SW 1271 (cell line): ENCODE measurements at regions not wholly inside any gene's neighbourhood (a gene's known extent, or its start where the extent isn't known, plus 50 kb on each side); places are given as distances from the start of the nearest gene placed in this dataset.

Source experiments
- DNase-seq, 2 experiments: peaks; one replicate each; lab custom pipeline; 2025; lab: John Stamatoyannopoulos, UW

DNA sequence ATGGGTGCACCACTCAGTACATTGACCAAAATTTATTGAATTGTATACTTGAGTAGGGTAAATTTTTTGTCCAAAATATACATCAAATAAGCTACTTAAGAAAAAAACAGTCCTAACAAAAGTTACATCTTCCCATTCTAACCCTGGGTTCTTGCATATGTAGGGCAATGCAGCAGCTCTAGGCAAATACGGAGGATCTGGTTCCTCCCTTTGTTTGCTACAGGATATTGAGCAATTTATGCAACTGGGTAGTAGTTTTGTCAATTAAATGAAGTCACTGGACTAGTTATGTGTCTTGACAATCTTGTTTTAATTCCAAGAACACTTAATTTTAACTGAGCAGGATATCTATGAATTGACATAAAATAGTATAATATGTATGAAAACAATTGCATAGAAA is 1507.2 kb upstream of the PIK3C3 start:
- no peak for DNase-seq

DNA sequence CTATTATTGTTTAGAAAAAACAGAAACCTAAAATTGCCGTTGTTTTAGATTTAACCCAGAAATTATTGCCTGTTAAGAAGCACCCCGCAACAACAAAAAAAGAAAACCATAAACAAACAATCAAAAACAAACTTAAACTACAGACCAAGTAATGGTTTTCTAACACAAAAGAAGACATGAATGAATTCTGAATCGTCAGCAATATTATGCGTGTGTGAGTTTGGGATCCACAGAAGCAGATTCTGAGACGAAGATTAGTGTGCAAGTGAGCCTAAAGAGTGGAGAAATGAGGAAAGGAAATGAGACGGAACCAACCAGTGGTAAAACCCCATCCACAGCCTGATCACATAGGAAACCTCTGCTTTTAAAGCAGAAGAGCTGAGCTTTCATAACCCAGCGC is 1514.9 kb upstream of the PIK3C3 start:
- no peak for DNase-seq

DNA sequence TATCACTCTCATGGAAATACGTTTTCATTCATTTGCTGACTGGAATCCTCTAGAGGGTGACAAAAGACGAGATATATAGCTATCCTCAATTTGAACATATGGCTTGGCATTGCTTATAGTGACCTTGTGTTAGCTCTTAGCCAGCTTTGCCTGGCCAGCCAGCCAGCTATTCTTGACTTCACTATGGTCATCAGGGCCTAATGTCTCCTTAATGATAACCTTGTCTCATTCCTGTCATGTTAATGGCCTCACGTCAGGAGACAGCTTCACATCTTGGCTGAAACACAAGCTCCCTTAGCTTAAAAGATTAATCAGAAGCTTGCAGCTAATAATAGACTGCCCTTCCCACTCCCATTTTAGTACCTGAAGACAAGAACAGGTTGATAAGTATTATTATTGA is 1517.5 kb upstream of the PIK3C3 start:
- no peak for DNase-seq

DNA sequence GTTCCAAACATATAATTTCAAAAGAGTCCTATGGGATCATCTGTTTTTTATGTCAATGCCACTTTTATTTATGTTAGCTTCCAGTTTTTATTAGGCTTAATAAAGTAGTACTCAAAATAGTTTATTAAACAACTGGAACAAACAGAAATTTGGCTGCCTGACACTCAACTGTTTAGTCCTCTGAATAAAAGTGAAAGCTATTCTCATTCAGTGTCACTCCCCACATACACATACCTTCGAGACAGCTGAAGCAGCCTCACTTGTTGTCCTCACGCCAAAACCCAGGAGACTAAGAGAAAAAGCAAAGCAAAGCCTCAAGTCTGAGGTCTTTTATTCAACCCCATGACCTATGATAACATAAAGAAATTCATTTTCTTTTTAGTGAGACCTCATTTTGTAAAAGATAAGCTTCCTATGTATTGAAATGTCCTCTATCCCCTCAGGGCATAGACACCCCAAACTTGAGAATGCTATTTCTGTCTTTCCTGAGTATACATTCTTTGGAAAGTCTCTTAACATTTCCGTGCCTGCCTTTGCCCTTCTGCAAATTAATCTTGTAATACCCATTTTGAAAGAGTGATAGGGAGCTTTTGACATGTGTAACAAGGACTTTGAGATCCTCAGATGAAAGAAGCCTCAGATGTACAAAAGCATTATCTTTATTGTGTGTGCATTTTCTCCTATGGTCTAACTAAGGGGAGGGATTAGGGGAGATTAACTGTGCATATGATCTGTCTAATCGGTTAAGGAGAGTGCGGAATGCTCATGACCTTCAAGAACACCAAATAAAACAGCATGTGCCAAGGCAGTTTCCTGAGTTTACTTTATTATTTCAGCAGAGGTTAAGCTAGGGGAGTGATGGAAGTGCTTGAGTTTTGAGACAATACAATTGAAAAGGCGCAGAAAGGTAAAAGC is 1523.7 kb upstream of the PIK3C3 start:
- DNase-seq = no peak

DNA sequence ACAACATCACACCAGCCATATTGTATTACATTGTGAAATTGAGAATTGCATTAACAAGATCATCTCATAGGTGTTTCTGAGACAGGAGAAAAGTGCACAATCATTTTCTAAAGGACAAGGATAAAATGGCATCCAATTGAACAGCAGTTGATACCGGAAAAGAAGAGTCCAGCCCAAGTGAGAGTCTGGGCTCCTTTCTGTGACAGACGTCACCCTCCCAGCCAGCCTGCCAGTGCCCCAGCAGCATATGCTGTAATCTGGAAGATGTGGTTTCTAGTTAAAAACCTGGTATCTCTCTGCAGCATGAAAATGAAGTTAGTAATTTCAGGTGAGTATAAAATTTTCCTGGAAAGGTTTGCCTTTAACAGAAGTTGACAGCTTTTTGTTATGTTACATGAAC is 1531.7 kb upstream of the PIK3C3 start:
- DNase-seq = no peak

DNA sequence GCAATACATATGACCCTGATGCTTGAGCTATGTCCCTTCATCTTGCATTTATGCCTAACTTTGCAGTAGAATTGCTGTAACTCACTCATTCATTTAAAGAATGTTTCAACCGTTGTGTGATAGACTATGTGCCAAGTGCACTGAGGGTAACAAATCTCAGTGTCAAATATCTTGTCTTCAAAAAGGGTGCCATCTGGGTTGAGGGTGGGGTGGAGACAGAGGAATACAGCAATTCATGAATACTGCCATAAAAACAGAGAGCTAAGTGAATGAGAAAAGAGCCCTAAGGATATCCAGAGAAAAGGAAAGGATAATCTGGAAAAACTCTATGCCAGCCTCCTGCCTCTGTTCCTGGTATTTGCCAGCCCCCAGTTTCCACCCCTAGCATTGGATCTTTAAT is 1534.4 kb upstream of the PIK3C3 start:
- DNase-seq = no peak

DNA sequence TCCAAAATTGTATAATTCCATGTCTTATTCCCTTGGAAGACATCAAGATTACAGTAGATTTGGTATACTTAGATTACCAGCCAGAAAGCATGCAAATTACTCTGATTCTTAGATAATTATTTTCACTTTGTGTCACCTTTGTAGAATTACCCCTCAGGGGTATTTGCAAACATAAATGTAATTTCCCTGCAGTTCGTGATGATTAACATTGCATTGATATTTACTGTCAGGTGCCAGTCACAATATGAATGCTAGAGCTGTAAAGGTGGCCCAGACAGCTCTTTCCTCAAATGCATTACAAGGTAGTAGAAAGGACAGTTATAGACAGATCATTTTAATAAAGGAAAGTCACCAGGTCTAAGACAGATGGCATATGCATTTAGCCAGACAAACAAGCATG is 1537.5 kb upstream of the PIK3C3 start:
- DNase-seq = no peak

DNA sequence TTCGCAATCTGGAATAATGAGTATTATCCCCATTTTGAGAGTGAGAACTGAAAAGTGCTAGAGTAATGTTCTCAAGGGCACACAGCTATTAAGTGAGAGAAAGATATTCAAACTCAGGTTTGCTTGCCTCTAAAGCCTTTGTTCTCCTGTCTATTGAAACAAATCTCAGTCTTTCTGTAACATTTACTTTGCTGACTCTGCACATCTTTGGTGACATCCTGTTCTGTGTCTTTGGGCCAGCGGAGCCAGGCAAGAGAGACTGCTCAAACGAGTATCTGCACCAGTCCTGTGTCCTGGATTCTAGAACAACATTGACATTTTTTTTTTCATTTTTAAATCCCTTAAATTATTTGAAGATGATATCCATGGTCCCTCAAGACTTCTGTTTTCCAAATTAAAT is 1539.2 kb upstream of the PIK3C3 start:
- DNase-seq = no peak

DNA sequence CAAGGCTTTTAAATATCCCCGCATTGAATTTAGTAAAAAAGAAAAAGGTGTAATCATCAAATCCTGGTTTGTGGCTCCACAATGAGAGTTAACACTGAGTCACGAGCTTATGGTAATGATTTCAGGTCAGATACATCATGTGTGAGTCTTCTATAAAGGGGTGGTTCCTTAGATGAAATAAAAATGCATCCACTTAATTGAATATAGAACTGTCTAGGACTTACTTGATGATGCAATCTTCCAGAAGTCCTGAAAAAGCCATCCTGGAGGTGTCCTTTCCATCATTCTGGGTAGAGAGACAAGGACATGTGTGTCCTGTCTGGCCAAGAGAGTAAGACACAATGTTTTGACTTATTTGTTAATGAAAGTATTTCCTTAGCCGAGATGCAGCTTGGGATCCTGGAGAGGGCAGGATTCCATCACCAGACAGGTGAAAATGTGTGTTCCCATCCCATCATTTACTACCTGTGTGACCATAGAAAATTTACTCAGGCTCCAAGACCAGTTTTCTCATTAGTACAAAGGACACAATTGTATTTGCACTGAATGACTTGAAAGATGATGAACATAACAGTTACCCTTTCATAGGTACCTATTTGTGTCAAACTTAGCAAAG is 1539.8 kb upstream of the PIK3C3 start:
- DNase-seq = no peak

DNA sequence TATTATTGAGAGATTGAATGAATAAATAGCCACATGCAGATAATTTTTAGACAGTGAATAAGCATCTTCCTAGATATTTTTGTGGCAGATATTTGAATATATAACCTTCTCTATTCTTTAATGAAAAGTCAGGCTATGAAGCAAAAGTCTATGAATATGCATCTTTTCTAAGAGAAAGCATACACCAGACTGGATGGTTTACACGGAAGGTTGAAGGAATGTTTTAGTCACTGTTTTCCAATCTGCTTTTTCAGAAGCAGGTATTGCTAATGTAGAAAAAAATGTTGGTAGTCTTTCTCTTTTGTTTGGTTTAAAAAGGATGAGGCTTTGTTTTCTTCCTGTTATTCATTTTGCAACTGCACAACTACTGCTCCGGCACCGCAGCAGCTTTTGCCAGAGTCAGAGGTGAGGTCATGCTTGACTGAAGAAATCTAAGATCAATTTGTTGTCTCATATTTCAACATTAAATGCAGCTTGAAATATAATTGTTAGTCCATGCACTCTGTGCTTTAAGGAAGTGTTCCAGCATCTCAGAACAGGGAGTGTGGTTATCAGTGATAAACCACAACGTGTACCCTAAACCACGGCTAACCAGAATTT is 1540.8 kb upstream of the PIK3C3 start:
- DNase-seq = no peak

DNA sequence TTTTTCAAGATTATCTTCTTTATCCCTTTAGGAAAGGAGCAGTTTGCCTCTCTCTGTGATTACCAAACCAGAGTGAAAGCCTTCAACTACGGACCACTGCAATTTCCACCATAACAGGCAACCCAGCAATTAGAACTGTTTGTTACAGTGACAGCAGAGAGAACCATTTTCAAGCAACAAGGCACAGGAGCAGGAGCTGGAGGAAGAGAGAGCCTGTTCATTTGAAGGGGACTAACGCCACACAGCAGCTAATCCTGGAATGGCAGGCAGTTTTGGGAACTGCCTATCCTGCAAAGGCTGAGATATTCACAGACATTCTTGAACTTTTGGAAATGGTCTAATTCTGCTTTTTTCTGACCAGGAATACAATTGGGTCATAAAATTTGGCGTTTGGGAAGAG is 1541.9 kb upstream of the PIK3C3 start:
- DNase-seq = peak; percentile 1 to 8

DNA sequence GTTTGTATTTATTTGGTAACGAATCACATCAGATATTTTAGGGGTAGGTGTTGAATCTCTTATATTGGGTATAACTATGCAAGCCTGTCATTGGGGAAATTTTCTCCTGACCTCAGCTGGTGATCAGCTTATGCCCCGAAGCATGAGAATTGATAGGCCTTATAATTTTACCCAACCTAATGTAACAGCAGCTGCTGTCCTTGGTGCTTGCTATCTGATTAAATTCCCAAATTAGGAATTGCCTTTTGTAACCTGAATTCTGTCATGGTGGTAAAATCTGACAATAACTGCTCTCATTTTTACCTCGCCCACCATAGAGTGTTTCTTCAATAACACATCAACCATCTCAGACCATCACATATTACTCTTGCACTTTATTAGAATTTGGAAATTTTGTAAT is 1542.6 kb upstream of the PIK3C3 start:
- no peak for DNase-seq

DNA sequence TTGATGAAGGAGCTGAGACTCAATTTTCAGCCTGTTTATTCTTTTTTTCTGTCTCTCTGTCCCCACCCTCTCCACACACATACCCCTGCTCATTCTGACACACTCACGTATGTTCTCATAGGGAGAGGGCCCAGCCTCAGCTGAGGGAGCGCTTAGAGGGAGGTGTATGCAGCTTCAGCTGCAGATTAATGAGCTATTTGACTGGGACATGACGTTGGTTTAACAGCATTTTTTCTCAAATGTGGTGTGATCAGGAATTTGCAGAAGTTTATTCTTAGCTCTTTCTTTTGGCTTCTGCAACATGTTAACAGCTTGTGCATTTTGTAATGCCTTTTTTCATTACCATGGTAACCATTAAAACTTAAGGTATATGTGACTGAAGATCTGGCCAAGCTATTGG is 1547.1 kb upstream of the PIK3C3 start:
- DNase-seq = no peak

DNA sequence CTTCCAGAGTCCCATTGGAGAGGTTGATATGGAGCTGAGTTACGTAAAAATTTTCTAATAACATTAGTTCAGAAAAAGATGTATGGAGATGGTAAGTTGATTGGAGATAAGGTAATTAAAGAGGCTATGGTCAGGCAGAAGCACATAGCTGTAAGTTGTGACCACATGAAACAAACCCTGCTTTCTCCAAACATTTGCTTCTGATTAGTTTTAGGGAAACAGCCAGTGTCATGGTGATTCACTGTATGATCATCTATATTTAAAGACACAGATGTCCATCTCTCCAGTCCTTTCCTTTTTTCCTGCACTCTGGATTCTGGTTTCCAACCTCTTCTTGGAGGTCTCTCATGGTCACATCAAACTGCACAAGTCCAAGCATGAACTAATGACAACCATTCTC is 1550.8 kb upstream of the PIK3C3 start:
- DNase-seq = no peak

DNA sequence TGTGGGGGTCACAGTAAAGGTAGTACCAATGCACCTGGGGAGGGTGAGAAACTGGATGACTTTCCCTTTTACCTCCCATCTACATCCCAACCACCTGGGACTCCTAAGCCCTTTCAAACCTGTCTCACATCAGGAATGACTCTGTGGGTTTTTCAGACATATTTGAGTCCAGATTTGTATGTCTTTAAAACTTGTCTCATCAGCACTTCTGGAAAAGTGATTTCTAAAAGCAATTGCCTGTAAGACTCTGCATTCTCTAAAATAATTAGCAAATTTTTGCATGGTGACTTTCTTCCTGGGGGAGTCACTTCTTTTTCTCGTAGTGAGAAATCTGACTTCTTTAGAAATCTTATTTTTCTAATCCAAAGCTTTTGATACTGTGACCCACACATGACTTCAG is 1553.0 kb upstream of the PIK3C3 start:
- no peak for DNase-seq

DNA sequence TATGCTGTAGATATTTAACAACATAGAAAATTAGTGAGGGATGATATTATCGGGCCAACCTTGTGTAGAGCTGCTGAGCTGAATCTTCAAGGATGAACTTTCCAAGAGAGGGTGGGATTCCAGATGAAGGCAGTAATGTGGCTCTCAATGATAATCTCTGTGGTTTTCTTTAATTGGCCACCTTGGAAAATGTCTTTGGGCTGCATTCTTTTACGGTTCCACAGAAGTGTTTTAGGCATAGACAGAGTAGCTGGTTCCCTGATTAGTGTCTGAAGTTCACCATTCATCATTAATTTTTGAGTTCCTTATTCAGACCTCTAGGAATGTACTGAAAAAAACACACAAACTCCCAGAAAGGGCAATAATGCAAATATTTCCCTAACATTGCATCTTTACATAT is 1566.9 kb upstream of the PIK3C3 start:
- DNase-seq = no peak

DNA sequence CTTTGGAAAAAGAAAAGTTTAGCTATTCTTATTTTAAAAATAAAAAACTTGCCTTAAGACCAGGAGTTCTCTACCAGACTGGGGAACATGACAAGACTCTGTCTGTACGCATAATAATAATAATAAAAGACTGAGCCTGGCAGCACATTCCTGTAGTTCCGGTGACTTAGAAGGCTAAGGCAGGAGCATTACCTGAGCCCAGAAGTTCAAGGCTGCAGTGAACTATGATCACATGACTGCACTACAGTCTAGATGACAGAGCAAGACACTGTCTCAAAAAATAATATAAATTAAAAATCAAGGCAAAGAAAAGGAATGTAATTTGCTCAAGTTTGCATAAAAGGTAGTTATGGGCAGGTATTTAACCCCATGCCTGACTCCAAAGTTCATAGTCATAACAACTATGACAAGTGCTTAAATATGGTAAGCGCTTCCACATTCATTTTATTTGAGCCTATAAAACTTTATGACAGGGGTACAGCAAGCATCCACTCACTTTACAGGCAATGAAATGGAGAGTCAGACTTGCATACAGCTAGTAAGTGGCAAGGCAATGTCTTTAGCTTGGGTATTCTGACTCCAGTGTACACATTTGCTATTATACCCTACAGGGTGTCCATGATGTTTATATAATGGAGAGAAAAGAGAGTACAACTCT is 1567.8 kb upstream of the PIK3C3 start:
- no peak for DNase-seq

DNA sequence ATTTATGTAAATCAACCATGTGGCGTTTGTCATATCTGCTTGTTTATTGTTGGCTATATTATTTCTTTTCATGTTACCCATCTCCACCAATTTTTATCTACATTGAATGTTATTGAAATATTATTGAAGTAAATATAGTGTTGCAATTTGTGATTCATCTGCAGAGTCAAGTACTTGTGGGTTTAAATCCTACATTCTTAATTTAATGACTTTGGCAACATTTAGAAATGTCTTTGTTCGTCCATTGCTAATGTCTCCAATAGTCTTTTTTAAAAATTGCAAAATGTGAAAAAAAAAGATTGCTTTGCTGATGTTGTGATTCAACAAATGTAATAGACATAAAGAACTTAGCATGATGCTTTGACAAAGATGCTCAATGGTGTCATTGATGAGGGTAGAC is 1572.8 kb upstream of the PIK3C3 start:
- no peak for DNase-seq

DNA sequence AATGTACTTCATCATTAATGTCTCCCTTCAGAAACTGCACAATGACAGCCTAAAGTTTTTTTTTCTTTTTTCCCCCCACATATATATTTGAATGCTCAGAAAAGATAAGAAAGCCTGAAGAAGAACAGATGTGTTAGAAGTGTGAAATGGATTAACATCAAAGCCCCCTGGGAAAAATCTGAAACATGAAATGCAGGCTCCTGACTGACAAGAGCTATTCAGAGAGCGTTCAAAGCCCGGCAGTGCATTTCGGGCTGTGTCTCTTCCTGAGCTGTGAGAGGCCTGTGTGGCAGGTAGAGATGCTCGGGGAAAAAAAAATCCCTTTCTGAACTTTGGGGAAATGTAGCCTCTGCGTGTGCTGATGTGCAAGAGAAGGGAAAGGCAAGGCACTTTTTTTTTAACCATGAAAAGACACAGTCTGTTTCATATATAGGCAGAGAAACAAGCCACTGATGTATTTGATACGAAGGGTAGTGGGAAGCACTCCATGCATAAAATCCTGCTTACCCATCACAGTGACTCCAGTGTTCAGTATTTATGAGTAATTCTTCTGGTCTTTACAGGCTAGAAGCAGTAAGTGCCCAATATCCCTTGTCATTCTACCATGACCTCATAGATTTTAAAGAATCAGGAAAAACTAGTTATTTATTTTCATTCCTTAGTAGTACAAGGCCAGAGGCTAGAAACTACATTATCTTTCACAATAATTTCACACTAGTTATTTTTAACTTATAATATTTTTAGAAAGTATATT is 1574.2 kb upstream of the PIK3C3 start:
- DNase-seq = no peak

DNA sequence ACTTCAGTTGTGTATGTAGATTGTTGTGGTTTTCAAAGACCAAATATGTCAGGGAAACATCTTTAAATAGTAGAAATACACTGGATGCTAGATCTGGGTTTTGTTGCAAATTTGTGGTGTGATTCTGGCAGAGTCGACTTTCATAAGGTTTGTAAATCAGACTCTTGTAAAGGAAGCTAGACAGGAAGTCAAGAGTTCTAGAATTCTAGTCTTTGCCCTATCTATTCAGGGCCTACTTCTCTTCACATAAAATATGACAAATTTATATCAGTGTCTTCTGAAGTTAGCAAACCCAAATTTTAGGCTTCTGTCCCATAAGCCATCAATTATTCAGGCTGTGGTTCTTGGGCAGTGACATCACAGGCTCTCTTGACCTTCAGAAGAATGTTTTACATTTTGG is 1579.2 kb upstream of the PIK3C3 start:
- DNase-seq = no peak

DNA sequence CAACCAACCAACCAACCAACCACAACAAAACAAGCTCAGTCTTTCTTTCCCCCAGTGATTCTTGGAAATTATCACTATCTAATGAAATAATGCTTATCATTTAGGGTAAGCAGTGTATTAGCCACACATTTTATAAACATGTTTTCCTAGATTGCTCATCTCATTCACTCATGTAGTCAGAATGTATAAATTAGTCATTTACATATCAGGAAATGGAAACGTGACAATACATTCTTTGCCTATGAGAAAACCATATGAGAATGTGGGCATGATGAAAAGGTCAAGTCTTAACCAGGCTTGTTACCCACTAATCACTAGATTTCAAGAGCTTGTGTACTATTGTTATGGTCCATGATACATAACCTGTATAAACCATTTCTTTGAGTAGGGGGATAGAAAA is 1583.4 kb upstream of the PIK3C3 start:
- DNase-seq = peak in 1 of 2 experiments; percentile 29

DNA sequence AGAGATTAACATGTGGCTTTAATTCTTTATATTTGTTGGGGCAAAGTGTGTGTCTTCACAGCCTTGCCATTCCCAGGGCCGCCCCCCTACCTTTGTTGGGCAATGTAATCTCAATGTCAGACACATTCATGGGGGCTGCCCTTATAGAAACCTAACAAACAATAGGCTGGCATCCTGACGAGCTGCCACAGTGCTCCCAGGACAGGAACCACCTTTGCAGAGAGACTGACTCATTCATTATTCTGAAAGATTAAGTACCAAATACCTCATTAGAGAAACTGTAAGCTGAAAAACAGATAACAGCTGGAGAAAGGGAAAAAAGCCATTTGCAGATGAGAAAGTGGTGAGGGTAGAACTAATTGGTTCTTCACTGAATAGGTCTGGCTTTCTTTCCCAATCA is 1587.5 kb upstream of the PIK3C3 start:
- DNase-seq = no peak
